ENCODE measurements at regions not wholly inside any gene's neighbourhood (a gene's known extent, or its start where the extent isn't known, plus 50 kb on each side); places are given as distances from the start of the nearest gene placed in this dataset.
A peak's percentile ranks its signal among the peaks of the same experiment; 100 is the strongest.

DNA sequence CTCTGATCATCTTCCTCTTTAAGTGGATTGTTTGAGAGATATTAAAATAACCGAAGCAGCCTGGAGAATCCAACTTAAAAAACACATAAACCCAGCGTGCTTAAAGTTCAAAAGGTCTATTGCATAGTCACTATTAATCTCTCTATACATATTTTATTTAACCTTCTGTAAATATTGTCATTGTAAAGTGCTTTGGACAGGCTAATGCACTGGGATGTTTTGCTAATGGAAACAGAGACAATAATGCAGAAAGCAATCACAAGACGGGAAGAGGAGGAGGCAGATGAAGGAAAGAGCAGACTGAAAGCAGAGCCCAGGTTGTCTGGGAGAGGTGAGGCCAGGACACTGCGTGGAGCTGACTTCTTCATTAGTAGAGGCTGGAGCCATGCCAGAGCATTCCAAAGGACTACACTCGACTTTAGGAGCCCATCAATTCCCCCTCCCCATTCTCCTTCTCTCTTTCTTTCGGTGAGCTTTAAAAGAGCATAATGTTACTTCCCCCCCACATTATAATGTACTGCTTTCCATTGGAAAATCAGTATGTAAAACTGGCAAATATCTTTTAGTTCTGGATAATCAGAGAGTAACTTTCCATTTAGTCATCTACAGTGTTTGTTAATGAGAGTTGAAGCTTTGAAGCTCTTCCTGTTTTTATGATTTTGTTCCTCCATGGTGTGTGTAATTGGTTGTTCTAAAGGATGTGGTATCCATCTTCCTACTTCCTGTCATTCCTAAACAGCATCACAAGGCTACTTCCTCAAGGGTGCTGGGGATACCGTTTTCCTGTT is 307.3 kb upstream of the MPDZ start:
- Mint-ChIP-seq H3K4me1 (peaks cover 16% of the 10 kb centered on the region), H3K4me3 (no peak overlapping the region), H3K27ac (no peak overlapping the region), H3K27me3 (ENCODE audit: insufficient read depth) (no peaks in the 10 kb centered on the region), H3K9me3 (no peaks in the 10 kb centered on the region), H3K36me3 (ENCODE audit: low read depth) (no peaks in the 10 kb centered on the region)
- TF ChIP-seq, protein P1, sequence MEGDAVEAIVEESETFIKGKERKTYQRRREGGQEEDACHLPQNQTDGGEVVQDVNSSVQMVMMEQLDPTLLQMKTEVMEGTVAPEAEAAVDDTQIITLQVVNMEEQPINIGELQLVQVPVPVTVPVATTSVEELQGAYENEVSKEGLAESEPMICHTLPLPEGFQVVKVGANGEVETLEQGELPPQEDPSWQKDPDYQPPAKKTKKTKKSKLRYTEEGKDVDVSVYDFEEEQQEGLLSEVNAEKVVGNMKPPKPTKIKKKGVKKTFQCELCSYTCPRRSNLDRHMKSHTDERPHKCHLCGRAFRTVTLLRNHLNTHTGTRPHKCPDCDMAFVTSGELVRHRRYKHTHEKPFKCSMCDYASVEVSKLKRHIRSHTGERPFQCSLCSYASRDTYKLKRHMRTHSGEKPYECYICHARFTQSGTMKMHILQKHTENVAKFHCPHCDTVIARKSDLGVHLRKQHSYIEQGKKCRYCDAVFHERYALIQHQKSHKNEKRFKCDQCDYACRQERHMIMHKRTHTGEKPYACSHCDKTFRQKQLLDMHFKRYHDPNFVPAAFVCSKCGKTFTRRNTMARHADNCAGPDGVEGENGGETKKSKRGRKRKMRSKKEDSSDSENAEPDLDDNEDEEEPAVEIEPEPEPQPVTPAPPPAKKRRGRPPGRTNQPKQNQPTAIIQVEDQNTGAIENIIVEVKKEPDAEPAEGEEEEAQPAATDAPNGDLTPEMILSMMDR (conservative IDR thresholded peaks at IDR 0.05), result no peak
- H3K9me3 ChIP-seq (ENCODE audit: control insufficient read depth, low read length), result no peaks in the 10 kb centered on the region
- no peak for DNase-seq
- H3K27me3 ChIP-seq (ENCODE audit: control insufficient read depth, insufficient read depth, low read length, poor library complexity, severe bottlenecking), result no peaks in the 10 kb centered on the region
- WGBS, 2 experiments (ENCODE audit: insufficient coverage in 1 of 2, insufficient read length in 1 of 2), result 70 to 93% methylated on average over 5 to 7 of the region's 7 CpGs
- H3K36me3 ChIP-seq (ENCODE audit: control insufficient read depth, insufficient read depth, low read length), result no peaks in the 10 kb centered on the region
- H3K4me3 ChIP-seq (ENCODE audit: low read length), result no peak overlapping the region
- H3K27ac ChIP-seq (ENCODE audit: low read depth, low read length), result peak overlapping the region; percentile 93
- H3K4me1 ChIP-seq (ENCODE audit: control insufficient read depth, insufficient read depth, low read length), result peaks cover 5% of the 10 kb centered on the region
- no peak overlapping the region for H3K9ac ChIP-seq (ENCODE audit: extremely low read depth, low read length, poor library complexity, severe bottlenecking)

DNA sequence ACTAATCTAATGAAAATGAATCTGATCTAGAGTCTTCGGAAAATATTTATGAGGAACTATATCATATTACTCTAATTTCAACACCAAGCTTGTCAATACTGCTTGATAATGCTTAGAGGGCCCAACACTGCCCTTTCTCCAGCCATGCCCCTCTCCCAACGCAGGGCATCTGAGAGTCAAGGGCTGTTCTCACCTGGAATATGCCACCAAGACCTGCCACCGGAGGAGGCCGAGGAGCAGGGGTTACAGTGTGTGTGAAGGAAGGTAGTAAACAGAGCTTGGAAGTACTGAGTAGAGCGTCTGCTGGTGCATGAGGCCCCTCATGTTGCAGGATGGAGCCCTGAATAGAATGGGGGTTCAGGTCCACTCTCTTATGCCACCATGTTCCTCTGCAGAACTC is 301.3 kb upstream of the MPDZ start:
- 92% methylated on average over 5 of the region's 5 CpGs; no CpG with 5 or more reads in 1 of the 2 experiments for whole genome bisulfite sequencing, 2 experiments (ENCODE audit: insufficient coverage in 1 of 2, insufficient read length in 1 of 2)

DNA sequence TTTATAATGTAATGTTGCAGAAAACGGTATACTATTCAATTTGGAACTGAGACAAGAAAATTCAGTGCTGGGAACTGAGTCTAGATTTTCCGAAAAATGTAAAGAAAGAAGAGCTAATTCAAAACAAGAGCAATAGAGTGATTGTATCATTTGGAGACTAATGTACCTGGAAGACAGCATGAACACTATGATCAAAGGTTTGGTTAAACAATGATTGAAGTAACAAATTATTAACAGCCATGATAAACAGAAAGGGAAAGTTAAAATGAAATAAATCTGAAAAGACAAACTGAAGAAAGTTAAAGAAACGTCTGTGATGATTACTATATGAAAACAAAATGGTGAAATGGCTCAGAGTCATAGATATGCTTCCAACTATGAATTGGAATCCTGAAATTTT is 300.6 kb upstream of the MPDZ start:
- no peaks in the 10 kb centered on the region for H3K36me3 Mint-ChIP-seq (ENCODE audit: low read depth)
- peaks cover 9% of the 10 kb centered on the region for H3K4me1 Mint-ChIP-seq
- no peaks in the 10 kb centered on the region for H3K36me3 ChIP-seq (ENCODE audit: control insufficient read depth, insufficient read depth, low read length)
- no peak overlapping the region for H3K9ac ChIP-seq (ENCODE audit: extremely low read depth, low read length, poor library complexity, severe bottlenecking)
- peaks cover 5% of the 10 kb centered on the region for H3K4me1 ChIP-seq (ENCODE audit: control insufficient read depth, insufficient read depth, low read length)
- no peaks in the 10 kb centered on the region for H3K9me3 Mint-ChIP-seq
- no peak overlapping the region for H3K4me3 ChIP-seq (ENCODE audit: low read length)
- H3K27ac ChIP-seq (ENCODE audit: low read depth, low read length), result no peak overlapping the region
- WGBS, 2 experiments (ENCODE audit: insufficient coverage in 1 of 2, insufficient read length in 1 of 2), result 87 to 93% methylated on average over 3 of the region's 3 CpGs
- no peaks in the 10 kb centered on the region for H3K27me3 Mint-ChIP-seq (ENCODE audit: insufficient read depth)
- H3K27ac Mint-ChIP-seq, result no peak overlapping the region
- H3K27me3 ChIP-seq (ENCODE audit: control insufficient read depth, insufficient read depth, low read length, poor library complexity, severe bottlenecking), result no peaks in the 10 kb centered on the region
- no peaks in the 10 kb centered on the region for H3K9me3 ChIP-seq (ENCODE audit: control insufficient read depth, low read length)
- H3K4me3 Mint-ChIP-seq, result no peak overlapping the region
- DNase-seq, result no peak
- TF ChIP-seq, protein P1 (conservative IDR thresholded peaks at IDR 0.05), result no peak

More for the DNA sequence above, 301.3 kb upstream of the MPDZ start:
- Mint-ChIP-seq H3K9me3 (no peaks in the 10 kb centered on the region), H3K27me3 (ENCODE audit: insufficient read depth) (no peaks in the 10 kb centered on the region), H3K4me3 (no peak overlapping the region), H3K4me1 (peaks cover 3% of the 10 kb centered on the region), H3K36me3 (ENCODE audit: low read depth) (no peaks in the 10 kb centered on the region), H3K27ac (no peak overlapping the region)
- H3K9me3 ChIP-seq (ENCODE audit: control insufficient read depth, low read length), result no peaks in the 10 kb centered on the region
- no peak overlapping the region for H3K9ac ChIP-seq (ENCODE audit: extremely low read depth, low read length, poor library complexity, severe bottlenecking)
- peak; percentile 58 for DNase-seq
- peaks cover 5% of the 10 kb centered on the region for H3K4me1 ChIP-seq (ENCODE audit: control insufficient read depth, insufficient read depth, low read length)
- no peak overlapping the region for H3K4me3 ChIP-seq (ENCODE audit: low read length)
- no peaks in the 10 kb centered on the region for H3K36me3 ChIP-seq (ENCODE audit: control insufficient read depth, insufficient read depth, low read length)
- no peak overlapping the region for H3K27ac ChIP-seq (ENCODE audit: low read depth, low read length)
- TF ChIP-seq, protein P1 (conservative IDR thresholded peaks at IDR 0.05), result peak; percentile 37
- H3K27me3 ChIP-seq (ENCODE audit: control insufficient read depth, insufficient read depth, low read length, poor library complexity, severe bottlenecking), result no peaks in the 10 kb centered on the region
